GM18505 (cell line): ENCODE measurements at regions not wholly inside any gene's neighbourhood (a gene's known extent, or its start where the extent isn't known, plus 50 kb on each side); places are given as distances from the start of the nearest gene placed in this dataset.

Source experiments
- ATAC-seq: cut with Tn5 transposase; IDR thresholded peaks from one replicate; pipeline ENCODE4 v1.9.1; 2021; ENCODE audit not compliant: unreplicated experiment
- POLR2A ChIP-seq: IDR thresholded peaks from 4 replicates; pipeline ENCODE4 v1.6.1; 2011; ENCODE audit warnings: borderline replicate concordance; ENCODE audit not compliant: insufficient read depth, insufficient read length; ENCODE audit errors: extremely low read depth

DNA sequence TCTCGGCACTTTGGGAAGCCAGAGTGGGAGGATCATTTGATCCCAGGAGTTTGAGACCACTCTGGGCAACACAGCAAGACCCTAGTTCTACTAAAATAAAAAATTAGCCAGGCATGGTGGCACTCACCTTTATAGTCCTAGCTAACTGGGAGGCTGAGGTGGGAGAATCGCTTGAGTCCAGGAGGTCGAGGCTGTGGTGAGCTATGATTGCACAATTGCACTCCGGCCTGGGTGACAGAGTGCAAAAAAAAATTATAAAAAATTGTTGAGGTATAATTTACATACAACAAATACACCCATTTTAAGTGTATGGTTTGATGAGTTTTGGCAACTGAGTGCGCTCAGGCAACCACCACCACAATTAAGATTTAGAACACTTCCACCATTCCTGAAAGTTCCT, 108.5 kb upstream of the GADD45A start:
- no peak for TF ChIP-seq POLR2A
- ATAC-seq: no peak

DNA sequence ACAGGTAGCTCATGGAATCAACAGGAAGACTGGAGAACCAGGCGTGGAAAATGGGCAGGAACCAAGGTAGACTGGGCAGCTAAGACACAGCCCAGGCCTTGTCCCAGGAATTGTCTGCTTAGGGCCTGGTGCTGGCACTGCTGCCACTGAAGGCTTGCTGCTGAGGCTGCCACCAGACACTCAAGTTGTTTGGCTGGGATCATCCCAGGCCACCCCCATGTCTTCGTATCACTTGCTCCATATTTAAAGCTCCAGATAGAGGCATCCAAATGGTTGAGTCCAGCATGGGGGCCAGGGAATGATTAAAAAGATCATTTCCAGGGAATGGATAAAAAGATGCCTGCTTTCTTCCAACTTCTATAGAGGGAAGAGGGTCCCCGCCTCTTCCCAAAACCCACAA, 107.4 kb upstream of the GADD45A start:
- no peak for ATAC-seq
- no peak for TF ChIP-seq POLR2A

DNA sequence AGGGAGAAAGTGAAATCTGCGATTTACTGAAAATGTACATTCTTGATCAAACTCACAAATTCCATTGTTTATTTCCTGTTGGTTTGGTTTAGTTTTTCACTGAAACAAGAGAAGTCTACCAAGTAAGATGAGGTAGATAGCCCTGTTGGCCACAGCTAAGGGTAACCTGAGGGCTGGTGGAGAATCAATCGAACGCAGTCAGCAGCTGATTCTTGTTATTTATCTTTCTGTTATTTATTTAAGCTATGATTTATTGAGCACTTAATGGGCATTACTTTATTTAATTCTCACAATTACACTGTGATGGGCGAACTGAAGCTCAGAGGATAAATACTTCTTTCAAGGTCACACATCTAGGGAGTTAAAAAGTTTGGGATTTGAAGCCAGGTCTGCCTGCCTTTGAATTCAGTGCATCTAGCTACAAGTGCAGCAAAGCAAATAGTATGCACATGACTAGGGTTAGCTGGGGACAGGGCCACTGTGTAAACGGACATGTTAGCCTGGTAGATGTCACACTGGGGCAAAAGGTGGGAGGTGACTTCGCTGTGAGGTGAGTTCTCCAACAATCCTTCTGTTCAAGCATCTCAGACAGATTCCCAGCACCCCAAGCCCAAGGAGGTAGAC, 106.5 kb upstream of the GADD45A start:
- TF ChIP-seq POLR2A: no peak
- no peak for ATAC-seq

DNA sequence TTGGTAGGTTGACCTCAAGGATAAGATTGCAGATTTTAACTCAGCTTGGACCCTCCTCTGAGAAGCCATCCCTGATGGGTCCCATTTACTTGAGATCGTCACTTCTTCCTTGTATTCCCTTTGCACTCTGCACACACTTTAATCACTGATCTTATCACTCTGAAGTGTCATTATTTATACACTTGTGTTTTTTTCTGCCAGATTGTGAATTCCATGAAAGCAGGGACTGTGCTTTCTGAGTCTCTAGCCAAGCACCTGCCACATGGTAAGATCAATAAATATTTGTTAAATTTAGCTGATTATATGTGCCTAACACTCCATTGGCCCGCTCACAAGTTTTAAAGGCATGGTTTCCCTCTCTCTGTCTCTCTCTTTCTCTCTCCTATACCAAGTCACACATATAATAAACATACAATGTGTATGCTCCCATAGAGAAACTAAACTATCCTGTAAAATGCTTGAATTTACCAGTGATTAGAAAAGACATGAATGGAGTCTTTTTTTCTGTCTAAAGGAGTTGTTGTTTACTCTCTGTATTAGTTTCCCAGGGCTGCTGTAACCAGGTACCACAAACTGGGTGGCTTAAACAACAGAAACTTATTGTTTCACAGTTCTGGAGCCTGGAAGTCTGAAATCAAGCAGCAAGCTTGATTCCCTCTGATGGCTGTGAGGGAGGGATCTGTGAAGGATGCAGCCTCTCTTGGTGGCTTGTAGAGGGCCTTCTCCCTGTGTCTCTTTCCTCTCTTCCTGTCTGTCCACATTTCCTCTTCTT, 105.2 kb upstream of the GADD45A start:
- no peak for ATAC-seq
- TF ChIP-seq POLR2A: no peak

DNA sequence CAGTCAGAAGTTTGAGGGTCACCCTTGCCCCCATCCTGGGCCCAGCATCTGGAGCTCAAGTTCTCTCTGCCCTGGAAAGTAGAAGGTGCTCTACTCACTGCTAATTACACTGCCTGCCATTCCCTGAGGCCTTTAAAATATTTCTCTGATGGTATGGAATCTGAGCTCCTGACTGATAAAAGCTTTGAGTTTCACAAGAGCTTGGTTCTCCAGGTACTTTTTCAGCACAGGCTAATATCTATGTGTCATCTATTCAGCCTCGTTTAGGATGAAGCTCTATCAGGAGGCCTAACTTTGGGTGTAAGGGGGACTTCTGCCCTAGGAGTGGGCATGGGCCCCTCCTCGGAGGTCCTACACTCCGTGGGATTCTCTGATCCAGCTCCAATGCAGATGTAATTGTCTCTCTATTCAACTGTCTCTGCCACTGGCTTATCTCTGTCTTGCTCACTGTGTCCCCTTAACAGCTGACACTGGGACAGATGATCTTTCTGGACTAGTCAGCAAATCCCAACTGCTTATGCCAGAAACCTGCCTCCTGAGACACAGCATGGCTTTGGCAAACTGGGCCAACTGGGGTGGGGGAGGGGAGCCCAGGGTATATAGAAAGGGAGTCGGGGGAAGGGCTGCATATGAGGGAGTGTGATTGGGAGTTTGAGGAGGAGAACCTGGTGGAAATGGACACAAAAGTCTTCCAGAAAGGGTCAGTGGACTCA, 104.2 kb upstream of the GADD45A start:
- TF ChIP-seq POLR2A: no peak
- ATAC-seq: no peak

DNA sequence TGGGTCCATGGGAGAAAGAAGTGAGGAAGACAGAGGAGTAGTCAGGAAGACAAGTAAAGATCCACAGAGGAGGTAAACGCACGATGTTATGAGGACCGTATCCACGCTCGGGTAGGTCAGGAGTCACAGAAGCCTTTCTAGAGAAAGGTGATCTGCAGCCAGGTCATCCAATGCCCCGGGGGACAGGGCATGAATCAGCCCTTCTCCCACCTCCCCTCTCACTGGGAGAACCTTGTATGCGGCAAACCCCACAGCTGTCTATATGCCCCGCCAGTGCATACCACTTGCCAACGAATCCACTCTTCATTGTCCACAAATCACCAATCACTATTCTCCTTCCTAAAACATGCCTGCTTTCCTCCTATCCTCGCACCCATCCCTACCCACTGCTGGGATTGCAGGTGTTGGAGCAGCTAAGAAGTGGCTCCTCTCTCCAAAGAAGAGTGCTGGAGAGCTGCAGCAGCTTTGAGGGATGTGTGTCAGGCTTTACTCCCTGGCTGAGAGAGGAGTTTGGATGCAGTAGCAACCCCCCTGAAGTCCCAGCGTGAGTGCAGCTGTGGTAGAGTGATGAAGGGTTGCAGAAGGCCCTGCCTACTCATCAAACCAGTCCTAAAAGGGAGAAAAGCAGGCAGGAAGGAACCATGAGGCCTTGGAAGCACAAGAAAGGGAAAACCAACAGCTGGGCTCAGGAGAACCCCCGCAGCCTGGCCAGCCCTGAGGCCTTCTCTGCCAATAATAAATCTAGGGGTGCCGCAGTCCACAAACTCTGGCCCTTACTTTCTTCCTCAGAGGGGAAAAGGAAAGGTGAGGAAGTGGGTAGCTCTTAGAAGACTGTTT, 102.2 kb upstream of the GADD45A start:
- TF ChIP-seq POLR2A: no peak
- ATAC-seq: no peak

DNA sequence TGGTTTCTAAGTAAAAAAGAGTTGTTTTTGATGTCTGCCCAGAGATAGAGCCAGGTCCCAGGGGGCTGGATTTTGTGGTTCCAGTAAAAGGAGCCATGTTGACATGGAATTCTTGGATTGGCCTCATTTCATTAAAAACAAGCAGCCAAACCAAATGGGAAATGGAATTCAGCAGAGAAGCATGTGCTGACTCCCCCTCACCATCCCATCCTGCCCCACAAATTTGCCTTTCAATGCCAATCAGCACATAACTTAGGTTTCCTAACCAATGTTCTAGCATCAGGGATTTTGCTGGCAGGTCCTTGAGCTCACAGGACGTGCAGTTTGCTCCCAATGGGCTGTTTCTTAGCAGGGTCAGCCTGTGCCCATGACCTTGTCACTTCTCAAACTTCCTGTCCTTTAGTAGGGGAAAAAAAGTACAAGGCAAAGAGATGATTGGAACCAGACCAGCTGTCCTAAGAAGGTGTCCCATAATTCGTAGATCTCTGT, 101.5 kb upstream of the GADD45A start:
- TF ChIP-seq POLR2A: no peak
- no peak for ATAC-seq

DNA sequence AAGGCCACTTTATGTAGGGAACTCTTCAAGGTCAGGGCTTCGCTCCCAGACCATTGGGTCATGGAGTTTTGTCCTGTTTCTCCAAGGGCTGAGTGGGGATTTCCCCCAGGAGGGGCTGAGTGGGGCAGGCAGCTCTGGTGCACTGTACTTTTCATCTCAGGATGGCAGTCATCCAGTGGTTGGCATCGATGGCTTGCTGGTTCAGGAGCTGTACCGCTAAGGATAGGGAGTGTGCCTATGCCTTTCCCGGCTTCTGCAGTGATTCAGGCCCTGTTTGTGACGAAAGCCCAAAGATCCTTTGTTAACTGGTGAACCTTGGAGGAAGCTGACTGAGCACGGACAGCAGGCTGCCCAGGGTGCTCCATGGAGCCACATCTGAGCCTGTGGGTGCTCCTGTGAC, 100.1 kb upstream of the GADD45A start:
- no peak for ATAC-seq
- TF ChIP-seq POLR2A: no peak

DNA sequence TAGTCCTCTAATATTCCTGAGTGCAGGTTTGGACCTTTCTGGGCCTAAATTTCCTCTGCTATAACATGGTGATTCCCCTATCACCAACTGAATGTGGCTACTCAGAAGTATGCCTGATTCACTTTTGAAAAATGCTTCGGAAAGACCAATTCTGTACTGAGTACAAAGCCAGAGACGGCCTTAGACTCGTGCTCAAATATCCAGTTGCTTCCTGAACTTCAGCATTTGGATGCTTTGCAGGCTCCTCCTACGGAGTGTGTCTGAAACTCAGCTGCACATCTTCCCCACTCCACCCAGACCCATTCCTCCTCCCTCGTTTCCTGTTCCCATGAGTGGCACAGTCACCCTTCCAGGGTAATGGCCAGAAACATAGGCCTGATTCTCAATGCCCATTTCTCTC, 98.4 kb upstream of the GADD45A start:
- no peak for ATAC-seq
- TF ChIP-seq POLR2A: no peak

DNA sequence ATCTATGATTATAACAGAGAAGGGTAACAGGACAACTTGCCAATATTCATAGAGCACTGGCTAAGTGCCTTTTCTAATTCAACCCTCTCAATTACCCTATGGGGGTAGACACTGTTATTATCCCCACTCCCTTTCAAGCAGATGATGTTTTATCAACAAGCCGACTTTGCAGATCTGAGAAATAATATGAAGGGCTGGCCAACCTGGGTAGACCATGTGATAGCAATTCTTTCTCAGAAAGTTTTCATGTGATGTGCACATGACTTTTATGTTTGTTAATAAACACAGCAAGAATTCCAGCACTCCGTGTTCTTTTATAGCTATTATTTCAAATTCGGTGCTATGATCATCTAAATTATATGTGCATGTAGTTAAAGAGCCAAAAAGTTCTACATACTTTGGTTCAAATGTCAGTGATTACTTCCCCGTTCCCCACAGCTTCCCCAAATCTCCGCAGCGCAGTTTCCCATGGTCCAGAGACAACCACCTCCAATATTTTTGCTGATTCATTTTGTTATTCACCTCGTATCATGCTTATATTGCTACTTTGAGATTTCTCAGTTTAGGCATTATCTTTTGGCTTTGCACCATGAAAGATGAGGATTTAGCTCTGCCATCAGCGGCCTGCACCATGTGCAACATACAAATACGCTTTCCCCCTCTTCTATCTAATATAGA, 96.7 kb upstream of the GADD45A start:
- no peak for TF ChIP-seq POLR2A
- no peak for ATAC-seq

DNA sequence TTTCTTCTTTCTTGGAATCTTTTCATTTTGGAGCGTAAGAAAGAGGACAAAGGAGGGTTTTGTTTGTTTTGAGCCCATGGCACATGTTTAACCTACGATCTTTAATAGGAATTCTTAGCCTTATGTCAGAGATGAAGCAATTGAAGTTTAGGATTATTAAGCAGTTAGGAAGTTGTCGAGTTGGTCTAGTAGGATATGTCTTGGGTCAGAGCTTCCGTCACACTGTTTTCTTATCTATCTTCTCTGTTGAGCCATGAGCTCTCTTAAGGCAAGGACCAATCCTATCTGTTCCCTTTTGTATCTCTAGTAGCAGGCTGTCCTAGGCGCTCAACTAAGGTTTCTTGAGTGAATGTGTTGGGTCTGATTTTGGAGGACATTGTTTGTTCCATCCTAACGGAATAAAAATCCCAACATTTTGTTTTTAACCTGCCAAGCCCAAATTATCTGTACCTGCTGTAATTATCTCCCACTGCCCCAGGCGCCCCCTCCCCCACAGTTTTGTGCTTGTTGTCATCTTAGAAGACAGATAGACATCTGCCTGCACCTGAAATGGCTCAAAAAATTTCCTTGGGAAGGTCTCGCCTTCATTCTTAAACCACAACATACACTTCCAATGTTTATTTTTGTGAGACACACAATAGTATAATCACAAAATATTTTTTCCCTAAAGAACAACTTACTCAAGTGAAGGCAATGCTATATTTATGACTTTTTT, 95.3 kb upstream of the GADD45A start:
- no peak for ATAC-seq
- TF ChIP-seq POLR2A: no peak

DNA sequence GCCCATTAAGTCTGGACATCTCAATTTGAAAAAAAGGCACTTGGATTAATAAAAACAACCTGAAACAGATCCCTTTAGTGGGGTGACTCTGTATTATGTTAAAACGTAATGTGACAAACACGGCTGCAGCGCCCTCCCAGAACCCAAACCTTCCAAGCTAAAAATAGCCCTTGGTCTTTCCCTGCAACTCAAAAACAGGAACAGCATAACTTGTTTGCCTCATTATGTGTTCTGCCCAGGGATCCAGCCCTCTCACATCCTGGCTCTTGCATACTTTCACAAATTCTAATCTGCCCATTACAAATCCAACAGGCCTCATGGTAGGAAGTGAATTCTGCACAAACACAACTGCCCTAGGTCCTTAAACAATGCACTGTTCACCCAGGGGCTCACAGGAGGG, 94.7 kb upstream of the GADD45A start:
- no peak for ATAC-seq
- TF ChIP-seq POLR2A: no peak
